ENCODE measurements at regions not wholly inside any gene's neighbourhood (a gene's known extent, or its start where the extent isn't known, plus 50 kb on each side); places are given as distances from the start of the nearest gene placed in this dataset.

- H3K4me1 ChIP-seq, result no peaks in the 10 kb centered on the region
- 68 to 71% methylated on average over 3 of the region's 3 CpGs for WGBS, 2 donors
- H3K4me3 ChIP-seq, result no peak overlapping the region
- H3K27ac ChIP-seq, result no peak overlapping the region
- intact Hi-C loops (cut with DNase I), result no loop called here
- no peaks in the 10 kb centered on the region for H3K9me3 ChIP-seq
- no peaks in the 10 kb centered on the region for H3K36me3 ChIP-seq
- ATAC-seq (no peak), DNase-seq (no peak)
- TF ChIP-seq CTCF (IDR thresholded peaks at IDR 0.05), result no peak
- H3K27me3 ChIP-seq, result no peaks in the 10 kb centered on the region
Observed at GRCh38 chr3:180176059-180176458, 139.3 kb upstream of the PEX5L start.

GRCh38 chr3:180177255-180177654 is 140.5 kb upstream of the PEX5L start:
- H3K27ac ChIP-seq, result no peak overlapping the region
- intact Hi-C loops (cut with DNase I), result no loop called here
- 73 to 83% methylated on average over 4 of the region's 4 CpGs for WGBS, 2 donors
- ATAC-seq (no peak), DNase-seq (no peak)
- peaks cover 0 to 3% (median 0%) of the 10 kb centered on the region in 11 donors for H3K9me3 ChIP-seq
- H3K27me3 ChIP-seq, result no peaks in the 10 kb centered on the region
- TF ChIP-seq CTCF (IDR thresholded peaks at IDR 0.05), result no peak
- no peaks in the 10 kb centered on the region for H3K36me3 ChIP-seq
- no peaks in the 10 kb centered on the region for H3K4me1 ChIP-seq
- H3K4me3 ChIP-seq, result no peak overlapping the region

- 70 to 76% methylated on average over 2 of the region's 2 CpGs for WGBS, 2 donors
- intact Hi-C loops (cut with DNase I), result no loop called here
Observed at GRCh38 chr3:180179562-180179961, 142.8 kb upstream of the PEX5L start.

GRCh38 chr3:180180795-180181194 is 144.1 kb upstream of the PEX5L start:
- Histone ChIP-seq H3K27me3 (no peaks in the 10 kb centered on the region), H3K4me3 (no peak overlapping the region), H3K9me3 (peaks cover 0 to 3% (median 0%) of the 10 kb centered on the region in 11 donors), H3K4me1 (no peaks in the 10 kb centered on the region), H3K36me3 (no peaks in the 10 kb centered on the region), H3K27ac (no peak overlapping the region)
- WGBS, 2 donors, result 78 to 80% methylated on average over 3 of the region's 3 CpGs
- DNase-seq (no peak), ATAC-seq (no peak)
- intact Hi-C loops (cut with DNase I), result no loop called here
- TF ChIP-seq CTCF (IDR thresholded peaks at IDR 0.05), result no peak

More at GRCh38 chr3:180179562-180179961, 142.8 kb upstream of the PEX5L start:
- no peaks in the 10 kb centered on the region for H3K4me1 ChIP-seq
- H3K36me3 ChIP-seq, result no peaks in the 10 kb centered on the region
- H3K9me3 ChIP-seq, result peaks cover 0 to 3% (median 0%) of the 10 kb centered on the region in 11 donors
- ATAC-seq (no peak), DNase-seq (no peak)
- no peak overlapping the region for H3K4me3 ChIP-seq
- TF ChIP-seq CTCF (IDR thresholded peaks at IDR 0.05), result no peak
- no peak overlapping the region for H3K27ac ChIP-seq
- H3K27me3 ChIP-seq, result no peaks in the 10 kb centered on the region

- Histone ChIP-seq H3K4me3 (no peak overlapping the region), H3K9me3 (peaks cover 0 to 3% (median 0%) of the 10 kb centered on the region in 11 donors), H3K36me3 (no peaks in the 10 kb centered on the region), H3K27me3 (no peaks in the 10 kb centered on the region), H3K27ac (no peak overlapping the region), H3K4me1 (no peaks in the 10 kb centered on the region)
- intact Hi-C loops (cut with DNase I), result no loop called here
- DNase-seq (no peak), ATAC-seq (no peak)
- TF ChIP-seq CTCF (IDR thresholded peaks at IDR 0.05), result no peak
Observed at GRCh38 chr3:180181387-180181786, 144.7 kb upstream of the PEX5L start.

Data from heart right ventricle (tissue), 16 donors.